Fibroblast of skin of scalp (primary cell): ENCODE measurements at regions not wholly inside any gene's neighbourhood (a gene's known extent, or its start where the extent isn't known, plus 50 kb on each side); places are given as distances from the start of the nearest gene placed in this dataset.

Experiments
- DNase-seq: peaks from one replicate; pipeline ENCODE4 v3.0.0-alpha.2; 2013

- DNase-seq = no peak
Measured at GRCh38 chr22:48249713-48250268, 1487.3 kb downstream of the TBC1D22A start.

GRCh38 chr22:48248901-48249455, 1486.5 kb downstream of the TBC1D22A start:
- no peak for DNase-seq

- DNase-seq = no peak
Measured at GRCh38 chr22:48247829-48248228, 1485.4 kb downstream of the TBC1D22A start.

- DNase-seq = no peak
Measured at GRCh38 chr22:48245196-48245485, 1482.7 kb downstream of the TBC1D22A start.

- DNase-seq = no peak
Measured at GRCh38 chr22:48244388-48245195, 1482.1 kb downstream of the TBC1D22A start.

- DNase-seq = no peak
Measured at GRCh38 chr22:48242461-48242864, 1480.0 kb downstream of the TBC1D22A start.

- DNase-seq = no peak
Measured at GRCh38 chr22:48241658-48242057, 1479.2 kb downstream of the TBC1D22A start.

GRCh38 chr22:48240935-48241230, 1478.4 kb downstream of the TBC1D22A start:
- no peak for DNase-seq

- no peak for DNase-seq
Measured at GRCh38 chr22:48240148-48240934, 1477.9 kb downstream of the TBC1D22A start.

GRCh38 chr22:48239461-48240147, 1477.2 kb downstream of the TBC1D22A start:
- DNase-seq = no peak

- DNase-seq = no peak
Measured at GRCh38 chr22:48238966-48239365, 1476.5 kb downstream of the TBC1D22A start.

- DNase-seq = no peak
Measured at GRCh38 chr22:48238284-48238915, 1476.0 kb downstream of the TBC1D22A start.

- DNase-seq = no peak
Measured at GRCh38 chr22:48237466-48238283, 1475.2 kb downstream of the TBC1D22A start.

- DNase-seq = no peak
Measured at GRCh38 chr22:48236261-48236660, 1473.8 kb downstream of the TBC1D22A start.

- DNase-seq = no peak
Measured at GRCh38 chr22:48235744-48236143, 1473.3 kb downstream of the TBC1D22A start.

- DNase-seq = no peak
Measured at GRCh38 chr22:48234011-48234410, 1471.6 kb downstream of the TBC1D22A start.

- DNase-seq = no peak
Measured at GRCh38 chr22:48233586-48233985, 1471.1 kb downstream of the TBC1D22A start.

GRCh38 chr22:48228468-48228867, 1466.0 kb downstream of the TBC1D22A start:
- no peak for DNase-seq

- no peak for DNase-seq
Measured at GRCh38 chr22:48227341-48228018, 1465.0 kb downstream of the TBC1D22A start.

- no peak for DNase-seq
Measured at GRCh38 chr22:48226026-48227013, 1463.9 kb downstream of the TBC1D22A start.
